GM18511 (cell line): ENCODE measurements at regions not wholly inside any gene's neighbourhood (a gene's known extent, or its start where the extent isn't known, plus 50 kb on each side); places are given as distances from the start of the nearest gene placed in this dataset.

ENCODE experiments used
- ATAC-seq: cut with Tn5 transposase; IDR thresholded peaks from one replicate; pipeline ENCODE4 v1.9.1; 2021; ENCODE audit warnings: mild to moderate bottlenecking, moderate library complexity; ENCODE audit not compliant: unreplicated experiment

GRCh38 chr11:38323961-38324761 is 1726.1 kb upstream of the RAG2 start:
- ATAC-seq, result no peak

DNA sequence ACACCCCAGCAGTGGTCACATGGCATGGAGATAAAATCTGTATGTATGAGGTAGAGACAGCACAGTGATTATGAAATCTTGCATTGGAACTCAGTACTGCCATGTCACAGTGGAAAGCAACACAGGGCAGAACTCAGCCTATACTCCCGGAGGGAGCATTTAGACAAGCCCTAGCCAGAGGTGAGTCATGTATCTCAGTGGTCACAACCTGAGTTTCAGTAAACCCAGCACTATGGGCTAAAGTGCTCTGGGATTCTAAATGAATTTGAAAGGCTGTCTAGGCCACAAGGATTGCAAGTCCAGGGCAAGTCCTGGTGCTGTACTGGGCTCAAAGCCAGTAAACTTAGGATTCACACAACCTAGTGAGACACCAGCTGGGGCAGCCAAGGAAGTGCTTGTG is 1717.1 kb upstream of the RAG2 start:
- ATAC-seq, result no peak

GRCh38 chr11:38307455-38307854 is 1709.4 kb upstream of the RAG2 start:
- no peak for ATAC-seq

- ATAC-seq, result no peak
These were observed 1707.6 kb upstream of the RAG2 start for GRCh38 chr11:38305682-38306081.

- no peak for ATAC-seq
These were observed 1706.9 kb upstream of the RAG2 start for GRCh38 chr11:38304926-38305325.

DNA sequence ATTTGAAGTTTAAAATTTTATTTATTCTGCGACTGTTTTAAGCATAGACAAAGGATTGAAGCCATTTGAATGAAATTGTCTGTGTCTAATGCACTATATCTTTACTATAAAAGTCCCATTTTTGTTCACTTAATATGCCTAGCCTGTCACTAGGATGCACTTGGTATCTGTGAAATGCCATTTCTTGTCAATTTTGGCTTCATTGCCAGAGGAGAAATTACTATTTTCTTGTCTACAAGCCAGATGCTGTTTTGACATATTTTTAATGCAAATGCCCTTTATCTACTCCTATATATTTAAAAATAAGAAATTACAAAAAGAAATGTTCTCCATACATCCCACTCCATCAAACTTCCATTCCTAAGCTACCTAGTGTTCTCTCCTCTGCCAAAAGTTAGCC is 1704.5 kb upstream of the RAG2 start:
- no peak for ATAC-seq

DNA sequence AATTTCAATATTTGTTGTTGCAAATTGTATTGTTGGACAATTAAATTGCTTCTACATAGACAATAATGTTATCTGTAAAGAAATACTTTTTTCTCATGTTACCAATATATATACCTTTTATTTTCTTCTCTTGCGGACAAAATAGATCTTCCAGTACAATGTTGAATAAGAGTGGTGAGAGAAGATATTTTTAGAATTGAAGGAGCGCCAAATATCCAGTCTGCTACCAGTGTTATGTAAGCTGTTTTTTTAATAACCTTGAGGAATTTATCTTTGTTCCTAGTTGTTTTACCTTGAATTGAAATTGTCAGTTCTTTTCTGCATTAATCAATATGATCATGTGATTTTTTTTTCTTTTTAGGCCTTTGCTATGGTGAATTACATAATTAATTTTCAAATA is 1702.5 kb upstream of the RAG2 start:
- ATAC-seq, result no peak

- no peak for ATAC-seq
These were observed 1698.3 kb upstream of the RAG2 start for GRCh38 chr11:38296211-38296776.

GRCh38 chr11:38282718-38283117 is 1684.7 kb upstream of the RAG2 start:
- no peak for ATAC-seq

DNA sequence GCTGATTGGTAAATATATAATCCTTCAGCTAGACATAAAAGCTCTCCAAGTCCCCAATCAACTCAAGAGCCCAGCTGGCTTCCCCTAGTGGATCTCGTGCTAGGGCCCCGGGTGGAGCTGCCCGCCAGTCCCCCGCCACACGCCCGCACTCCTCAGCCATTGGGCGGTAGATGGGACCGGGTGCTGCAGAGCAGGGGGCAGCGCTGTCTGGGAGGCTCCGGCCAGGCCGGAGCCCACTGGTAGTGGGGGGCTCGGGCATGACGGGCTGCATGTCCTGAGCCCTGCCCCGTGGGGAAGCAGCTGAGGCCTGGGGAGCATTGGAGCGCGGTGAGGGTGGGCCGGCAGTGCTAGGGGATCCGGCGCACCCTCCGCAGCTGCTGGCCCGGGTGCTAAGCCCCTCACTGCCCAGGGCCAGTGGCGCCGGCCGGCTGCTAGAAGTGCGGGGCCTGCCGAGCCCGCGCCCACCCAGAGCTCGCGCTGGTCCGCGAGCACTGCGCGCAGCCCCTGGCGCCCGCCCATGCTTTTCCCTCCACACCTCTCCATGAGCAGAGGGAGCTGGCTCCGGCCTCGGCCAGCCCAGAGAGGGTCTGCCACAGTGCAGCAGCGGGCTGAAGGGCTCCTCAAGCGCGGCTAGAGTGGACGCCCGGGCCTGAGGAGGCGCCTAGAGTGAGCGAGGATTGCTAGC is 1680.6 kb upstream of the RAG2 start:
- no peak for ATAC-seq

DNA sequence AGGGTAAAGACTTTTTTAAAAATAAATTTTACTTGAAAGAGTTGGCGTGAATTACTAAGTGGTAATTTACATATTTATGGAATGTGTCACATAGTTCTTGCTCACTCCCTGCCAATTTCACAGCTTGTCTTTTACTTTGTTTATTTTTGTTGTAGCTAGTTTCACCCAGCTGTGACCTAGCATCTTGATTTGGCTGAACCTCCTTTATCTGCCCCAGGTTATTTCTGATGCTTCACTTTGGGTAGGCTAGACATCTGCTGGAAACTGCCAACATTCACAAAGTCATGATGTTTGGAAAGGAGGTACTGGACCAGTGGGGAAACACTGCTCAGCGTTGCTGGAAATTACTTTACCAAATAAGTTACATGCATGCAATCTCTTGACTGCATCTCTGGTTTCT is 1676.0 kb upstream of the RAG2 start:
- no peak for ATAC-seq

DNA sequence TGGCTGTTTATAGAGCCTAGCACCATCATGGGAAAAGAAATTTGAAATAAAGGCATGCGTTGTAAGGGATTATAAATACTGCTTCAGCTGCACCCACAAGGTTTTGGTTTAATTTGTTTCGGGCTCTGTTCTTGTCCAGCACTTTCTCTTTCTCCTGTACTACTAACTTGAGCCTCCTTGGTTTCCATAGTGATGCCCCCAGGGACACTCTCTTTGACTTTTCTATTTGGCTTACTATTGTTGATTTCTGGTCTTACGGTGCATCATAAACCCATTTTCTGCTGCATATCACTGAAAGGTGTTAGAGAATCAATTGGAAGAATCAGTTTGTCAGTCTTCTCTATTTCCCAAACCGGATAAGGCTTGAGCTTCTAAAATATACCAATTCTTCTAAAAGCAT is 1674.3 kb upstream of the RAG2 start:
- no peak for ATAC-seq

DNA sequence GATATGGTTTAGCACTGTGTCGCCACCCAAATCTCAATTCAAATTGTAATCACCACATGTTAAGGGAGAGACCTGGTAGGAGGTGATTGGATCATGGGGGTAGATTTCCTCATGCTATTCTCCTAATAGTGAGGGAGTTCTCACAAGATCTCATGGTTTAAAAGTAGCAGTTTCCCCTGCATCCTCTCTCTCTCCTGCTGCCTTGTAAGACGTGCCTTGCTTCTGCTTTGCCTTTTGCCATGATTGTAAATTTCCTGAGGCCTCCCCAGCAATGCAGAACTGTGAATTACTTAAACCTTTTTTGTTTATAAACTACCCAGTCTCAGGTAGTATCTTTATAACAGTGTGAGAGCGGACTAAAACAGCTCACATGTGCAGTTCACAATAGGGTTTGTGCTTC is 1668.7 kb upstream of the RAG2 start:
- ATAC-seq, result no peak

DNA sequence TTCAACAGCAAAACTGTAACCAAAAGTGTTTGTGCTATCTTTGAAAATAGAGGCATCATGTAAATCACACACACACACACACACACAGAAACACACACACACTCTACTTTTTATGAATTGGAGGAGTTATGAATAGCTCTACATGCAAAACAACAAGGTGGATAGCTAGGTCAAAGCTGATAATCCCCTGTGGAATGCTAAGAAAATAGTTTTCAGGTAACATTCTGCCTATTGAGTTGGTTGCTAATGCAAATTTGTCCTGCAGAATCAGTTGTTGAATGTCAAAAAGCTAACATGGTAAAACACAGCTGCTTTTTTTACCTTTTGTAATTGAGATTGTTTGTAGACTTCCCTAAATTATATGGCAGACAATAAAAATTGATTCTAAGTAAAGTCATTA is 1658.4 kb upstream of the RAG2 start:
- no peak for ATAC-seq

DNA sequence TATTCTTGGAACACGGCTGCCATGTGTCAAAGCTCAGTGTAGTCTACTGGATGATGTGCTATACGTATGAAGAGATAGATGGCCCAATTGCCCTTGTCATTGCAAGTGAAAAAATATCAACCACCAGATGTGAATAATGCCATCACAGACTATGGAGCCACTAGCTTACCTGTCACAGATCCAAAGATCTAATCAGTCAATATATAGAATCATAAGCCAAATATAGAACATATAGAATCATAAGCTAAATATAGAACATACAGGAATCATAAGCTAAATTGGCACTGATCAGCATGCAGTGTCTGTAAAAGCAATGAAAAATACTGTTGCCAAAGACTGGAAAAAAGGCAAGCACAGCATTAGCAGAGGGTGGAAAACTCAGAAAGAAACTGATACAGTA is 1656.9 kb upstream of the RAG2 start:
- ATAC-seq, result no peak

DNA sequence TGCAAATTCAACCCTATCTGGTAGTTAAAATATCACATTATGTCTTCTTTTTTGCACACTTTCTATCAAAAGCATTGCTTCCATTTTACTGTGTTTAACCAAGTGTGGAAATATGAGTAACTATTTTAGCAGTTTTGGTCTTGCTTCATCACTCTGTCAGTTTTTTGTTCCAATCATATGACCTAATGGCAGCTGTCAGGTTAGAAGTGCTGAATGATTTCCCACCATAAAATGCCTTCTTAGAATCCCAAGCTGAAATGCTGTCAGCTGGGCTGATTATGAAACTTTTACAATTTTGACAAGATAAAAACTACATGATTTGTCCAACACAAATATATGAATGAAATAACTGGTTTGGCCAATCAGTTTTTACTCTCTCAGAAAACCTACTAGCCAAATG is 1654.6 kb upstream of the RAG2 start:
- no peak for ATAC-seq

- ATAC-seq, result no peak
These were observed 1648.4 kb upstream of the RAG2 start for GRCh38 chr11:38246451-38246850.

GRCh38 chr11:38226684-38227083 is 1628.6 kb upstream of the RAG2 start:
- ATAC-seq, result no peak

DNA sequence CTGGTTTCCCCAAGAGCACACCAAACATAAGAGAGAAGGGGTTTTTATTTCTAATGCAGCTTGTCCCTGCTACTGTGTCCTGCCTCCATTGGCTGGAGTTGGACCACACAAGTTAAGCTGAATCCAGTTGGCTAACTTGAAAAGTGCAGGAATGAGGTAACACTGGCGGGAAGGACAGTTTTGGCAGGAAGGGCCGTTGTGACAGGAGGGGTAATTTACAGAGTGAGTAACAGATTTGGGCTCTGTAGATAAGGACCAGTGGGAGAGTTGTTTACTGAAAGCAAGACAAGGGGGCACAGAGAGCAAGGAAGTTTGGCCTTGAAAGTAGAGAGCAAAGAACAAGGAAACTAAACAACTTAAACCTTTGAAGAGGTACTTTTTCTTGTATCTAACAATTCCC is 1623.3 kb upstream of the RAG2 start:
- no peak for ATAC-seq

DNA sequence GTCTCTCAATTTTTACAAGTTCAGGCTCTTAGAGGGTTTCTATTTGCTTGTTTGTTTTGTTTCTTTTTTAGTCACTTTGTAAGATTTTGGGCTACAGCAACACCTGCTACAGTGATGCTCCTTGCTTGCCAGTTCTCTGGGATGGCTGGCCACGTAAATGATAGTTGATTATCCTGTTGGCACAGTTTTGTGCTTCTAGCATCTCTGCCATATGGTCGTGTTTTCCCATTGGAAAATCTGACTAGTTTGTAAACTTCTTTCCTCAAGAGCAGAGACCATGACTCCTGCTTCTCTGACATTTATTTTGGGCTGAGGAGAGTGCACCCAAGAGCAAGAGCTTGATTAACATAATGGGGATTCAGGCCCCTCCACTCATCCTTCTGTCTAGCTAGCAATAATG is 1621.6 kb upstream of the RAG2 start:
- ATAC-seq, result no peak

GRCh38 chr11:38208951-38209350 is 1610.9 kb upstream of the RAG2 start:
- ATAC-seq, result no peak

DNA sequence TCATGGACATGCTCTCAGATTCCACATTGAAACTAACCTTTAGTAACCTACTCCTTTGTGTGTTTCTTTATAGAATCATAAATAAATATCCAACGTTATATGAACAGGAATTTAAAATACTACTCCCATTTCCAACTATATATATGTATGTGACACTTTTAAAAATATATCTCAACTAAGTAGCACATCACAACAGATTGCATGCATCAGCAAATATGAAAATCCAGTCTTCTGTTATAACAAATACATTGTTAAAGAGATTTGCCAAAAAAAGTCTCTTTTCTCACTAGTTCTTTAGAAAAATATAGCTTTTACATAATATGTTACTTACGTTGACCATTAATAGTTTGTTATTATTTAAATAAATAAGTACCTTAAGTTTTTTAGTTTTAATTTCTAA is 1608.6 kb upstream of the RAG2 start:
- ATAC-seq, result no peak
